ENCODE measurements at regions not wholly inside any gene's neighbourhood (a gene's known extent, or its start where the extent isn't known, plus 50 kb on each side); places are given as distances from the start of the nearest gene placed in this dataset.

DNA sequence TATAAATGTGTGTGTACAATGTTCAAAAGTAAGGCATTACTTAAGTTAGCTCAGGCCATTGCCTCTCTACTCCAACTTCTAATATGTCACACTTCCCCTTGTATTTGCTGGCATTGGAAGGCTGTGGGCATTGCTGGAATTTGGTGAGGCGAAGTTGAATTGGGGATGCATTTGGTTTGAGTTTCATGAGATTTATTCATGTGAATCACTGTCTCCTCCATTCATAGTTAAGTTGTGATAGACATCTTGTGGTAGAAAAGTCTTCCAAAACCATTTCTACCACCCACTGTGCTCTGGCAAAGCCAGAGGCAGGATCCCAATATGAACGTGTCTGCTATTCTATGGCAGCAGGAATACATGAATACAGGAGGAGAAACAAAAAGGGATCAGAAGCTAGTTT lies 397.8 kb upstream of the USP24 start:
- H3K4me3 ChIP-seq (ENCODE audit: low read depth, low read length) = no peak overlapping the region
- DNase-seq (ENCODE audit: low read depth) = peak; percentile 91
- in situ Hi-C loops (cut with HindIII; ENCODE audit: low sequenced_read_pairs) = loop anchor here (5.0 kb wide), 1 partner anchor 84 kb away; no protein-coding TSS in a partner anchor
- no peak for TF ChIP-seq CTCF (IDR thresholded peaks at IDR 0.05; ENCODE audit: low read depth, low read length, missing control alignments)

- TF ChIP-seq CTCF (IDR thresholded peaks at IDR 0.05; ENCODE audit: low read depth, low read length, missing control alignments) = no peak
- no peak for DNase-seq (ENCODE audit: low read depth)
- H3K4me3 ChIP-seq (ENCODE audit: low read depth, low read length) = no peak overlapping the region
- in situ Hi-C loops (cut with HindIII; ENCODE audit: low sequenced_read_pairs) = loop anchor here (5.0 kb wide), 1 partner anchor 86 kb away; no protein-coding TSS in a partner anchor
Measured at GRCh38 chr1:55611123-55611522, 396.0 kb upstream of the USP24 start.

- in situ Hi-C loops (cut with HindIII; ENCODE audit: low sequenced_read_pairs) = loop anchor here (5.0 kb wide), 1 partner anchor 87 kb away; no protein-coding TSS in a partner anchor
- no peak for DNase-seq (ENCODE audit: low read depth)
- TF ChIP-seq CTCF (IDR thresholded peaks at IDR 0.05; ENCODE audit: low read depth, low read length, missing control alignments) = no peak
- no peak overlapping the region for H3K4me3 ChIP-seq (ENCODE audit: low read depth, low read length)
Measured at GRCh38 chr1:55610203-55610602, 395.0 kb upstream of the USP24 start.

- DNase-seq (ENCODE audit: low read depth) = no peak
- in situ Hi-C loops (cut with HindIII; ENCODE audit: low sequenced_read_pairs) = loop anchor here (5.0 kb wide), 1 partner anchor 88 kb away; no protein-coding TSS in a partner anchor
- no peak overlapping the region for H3K4me3 ChIP-seq (ENCODE audit: low read depth, low read length)
- TF ChIP-seq CTCF (IDR thresholded peaks at IDR 0.05; ENCODE audit: low read depth, low read length, missing control alignments) = no peak
Measured at GRCh38 chr1:55609630-55610029, 394.5 kb upstream of the USP24 start.

- no peak for TF ChIP-seq CTCF (IDR thresholded peaks at IDR 0.05; ENCODE audit: low read depth, low read length, missing control alignments)
- no peak overlapping the region for H3K4me3 ChIP-seq (ENCODE audit: low read depth, low read length)
- in situ Hi-C loops (cut with HindIII; ENCODE audit: low sequenced_read_pairs) = no loop called here
- no peak for DNase-seq (ENCODE audit: low read depth)
Measured at GRCh38 chr1:55605155-55605554, 390.0 kb upstream of the USP24 start.

DNA sequence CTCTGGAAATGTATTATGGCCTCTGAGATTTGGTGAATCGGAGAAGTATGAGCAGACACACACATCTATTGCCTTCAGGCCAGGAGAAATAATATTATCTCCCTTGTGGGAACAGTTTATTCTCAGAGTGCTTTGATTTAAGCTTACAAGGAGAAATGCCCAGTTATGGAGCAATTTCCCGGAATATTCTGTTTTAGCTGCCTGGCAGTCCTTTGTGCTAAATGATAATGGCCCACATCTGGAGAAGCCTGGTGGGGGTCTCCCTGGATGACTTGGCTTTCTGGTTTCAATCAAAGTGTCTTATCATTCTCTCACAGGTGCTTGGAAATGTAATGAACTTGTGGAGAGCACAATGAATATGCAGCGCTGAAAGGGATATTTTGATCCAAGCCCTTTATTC lies 389.6 kb upstream of the USP24 start:
- H3K4me3 ChIP-seq (ENCODE audit: low read depth, low read length) = no peak overlapping the region
- TF ChIP-seq CTCF (IDR thresholded peaks at IDR 0.05; ENCODE audit: low read depth, low read length, missing control alignments) = no peak
- in situ Hi-C loops (cut with HindIII; ENCODE audit: low sequenced_read_pairs) = no loop called here
- no peak for DNase-seq (ENCODE audit: low read depth)

GRCh38 chr1:55604179-55604578 lies 389.0 kb upstream of the USP24 start:
- DNase-seq (ENCODE audit: low read depth) = no peak
- in situ Hi-C loops (cut with HindIII; ENCODE audit: low sequenced_read_pairs) = no loop called here
- TF ChIP-seq CTCF (IDR thresholded peaks at IDR 0.05; ENCODE audit: low read depth, low read length, missing control alignments) = no peak
- no peak overlapping the region for H3K4me3 ChIP-seq (ENCODE audit: low read depth, low read length)

Data from astrocyte of the cerebellum (primary cell).